Lung microvascular endothelial cell (primary cell): ENCODE measurements at regions not wholly inside any gene's neighbourhood (a gene's known extent, or its start where the extent isn't known, plus 50 kb on each side); places are given as distances from the start of the nearest gene placed in this dataset.

Experiments
- DNase-seq, 2 donors: peaks; one replicate each; pipeline versions ENCODE4 v3.0.0 to v3.0.0-alpha.2; 2010; ENCODE audit warnings: low read depth in 2 of 2

DNA sequence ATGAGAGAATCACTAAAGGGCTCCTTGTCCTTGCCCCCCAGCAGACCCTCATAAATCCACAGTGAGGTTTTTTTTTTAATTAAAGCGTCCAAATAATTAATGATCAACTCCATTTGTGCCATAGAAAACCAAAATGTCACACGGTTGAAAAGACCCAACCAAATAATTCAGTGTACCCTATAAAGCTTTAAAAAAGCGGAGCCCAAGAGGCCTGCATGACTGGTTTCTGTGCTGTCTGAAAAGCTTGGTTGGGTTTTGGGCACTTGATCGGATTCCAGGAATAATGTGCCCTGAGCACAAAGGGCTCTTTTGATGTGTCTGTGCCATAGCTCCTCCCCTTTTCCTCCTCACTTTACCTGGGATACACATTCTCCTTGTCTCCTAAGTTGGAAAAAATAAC lies 523.2 kb downstream of the TNS1 start:
- no peak for DNase-seq

DNA sequence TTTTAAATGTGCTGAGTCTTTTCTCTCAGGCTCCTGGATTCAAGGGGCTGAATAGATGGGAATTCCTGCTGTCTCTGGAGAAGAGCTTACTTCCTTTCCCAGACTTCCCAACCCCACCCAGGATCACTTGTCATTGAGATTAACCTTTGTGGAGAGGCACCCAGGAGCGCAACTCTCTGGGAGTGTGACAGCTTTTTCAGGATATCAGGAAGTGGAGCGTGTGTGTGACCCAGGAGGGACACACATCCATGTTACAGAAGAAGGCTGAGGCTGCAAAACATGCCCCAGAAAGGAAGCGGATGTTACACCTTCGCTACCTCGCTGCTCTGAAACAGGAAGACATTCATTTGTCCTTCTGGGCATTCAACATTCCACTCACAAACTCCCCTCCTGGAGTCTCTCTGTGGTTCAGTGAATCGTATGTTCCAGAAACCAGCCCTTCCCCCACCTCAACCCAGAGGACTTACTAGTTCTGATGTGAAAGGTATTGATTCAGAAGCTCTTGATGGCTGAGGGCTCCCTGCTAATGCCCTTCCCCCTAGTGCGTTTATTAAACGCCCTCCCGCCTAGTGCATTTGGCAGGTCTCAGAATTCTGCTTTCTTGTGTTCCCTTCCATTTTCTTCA lies 523.9 kb downstream of the TNS1 start:
- no peak for DNase-seq

DNA sequence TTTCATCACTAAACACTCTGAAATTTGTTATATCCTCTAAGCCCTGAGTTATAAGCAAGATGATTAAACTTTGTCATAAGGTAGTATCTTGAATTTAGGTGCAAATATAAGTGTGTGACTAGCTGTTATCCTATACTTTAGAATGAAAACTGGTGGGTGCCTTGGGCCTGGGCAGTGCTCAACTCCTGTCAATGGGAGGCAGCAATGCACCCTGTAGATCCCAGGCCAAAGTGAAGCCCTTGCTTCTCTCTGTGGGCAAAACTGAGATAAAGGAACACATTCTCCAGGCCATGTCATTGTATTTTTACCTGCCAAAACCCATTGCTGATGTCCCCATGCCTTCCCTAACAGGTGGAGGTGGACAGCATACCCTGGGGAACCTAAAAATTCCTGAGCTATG lies 525.2 kb downstream of the TNS1 start:
- DNase-seq, result no peak

DNA sequence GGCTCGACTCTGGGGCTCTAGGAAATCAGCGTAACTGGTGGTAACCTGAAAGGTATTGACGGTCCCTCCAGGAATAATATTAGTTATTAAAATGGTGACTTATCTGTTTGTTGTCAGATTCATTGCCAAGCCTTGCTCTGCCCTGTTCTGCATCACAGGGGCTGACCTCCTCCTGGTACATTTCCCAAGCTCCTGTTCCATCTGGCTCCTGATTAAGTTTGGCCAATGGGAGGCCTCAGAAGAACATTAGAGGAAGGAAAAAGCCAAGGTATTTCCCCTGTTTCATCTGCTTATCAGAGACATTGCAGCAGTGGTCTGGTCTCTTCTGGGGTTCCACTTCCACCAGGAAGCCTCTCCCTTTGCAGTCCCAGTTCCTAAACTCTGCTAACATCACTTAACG lies 527.0 kb downstream of the TNS1 start:
- no peak for DNase-seq

DNA sequence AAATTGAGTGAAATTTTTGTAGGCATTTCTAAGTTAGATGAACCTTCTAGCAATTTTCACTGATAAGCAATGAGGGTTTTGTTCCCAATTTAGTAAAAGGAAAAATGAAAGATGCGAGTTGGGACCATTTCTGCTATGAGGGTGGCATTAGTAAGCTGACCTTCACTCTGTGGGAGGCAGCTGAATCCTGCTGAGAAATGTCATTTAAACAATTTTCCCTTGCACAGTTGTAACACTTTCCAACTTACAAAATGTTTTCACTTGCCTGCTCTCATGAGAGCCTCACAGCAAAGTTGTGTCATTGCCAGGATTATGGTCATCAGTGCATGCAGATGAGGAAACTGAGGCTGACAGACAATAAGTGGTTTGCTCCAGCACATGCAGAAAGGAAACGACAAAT lies 527.7 kb downstream of the TNS1 start:
- DNase-seq, result no peak

DNA sequence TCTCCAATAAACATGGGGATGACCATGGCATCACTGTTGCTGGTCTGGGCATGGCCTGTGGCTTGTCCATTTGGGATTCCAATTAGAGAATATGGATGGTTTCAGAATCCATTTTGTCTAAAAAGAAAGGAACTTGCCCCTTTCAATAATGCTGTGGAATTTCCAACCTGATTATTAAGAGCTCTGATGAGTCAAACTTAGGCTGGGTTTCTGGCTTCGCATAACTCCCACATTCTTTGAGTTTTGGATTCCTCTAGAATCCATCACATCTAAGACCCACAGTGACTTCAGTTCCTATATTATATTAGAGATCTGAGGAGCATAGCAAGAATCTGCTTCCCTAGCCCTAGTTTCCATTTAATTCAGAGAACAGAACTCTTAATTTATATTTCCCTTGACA lies 531.5 kb downstream of the TNS1 start:
- DNase-seq, result no peak

DNA sequence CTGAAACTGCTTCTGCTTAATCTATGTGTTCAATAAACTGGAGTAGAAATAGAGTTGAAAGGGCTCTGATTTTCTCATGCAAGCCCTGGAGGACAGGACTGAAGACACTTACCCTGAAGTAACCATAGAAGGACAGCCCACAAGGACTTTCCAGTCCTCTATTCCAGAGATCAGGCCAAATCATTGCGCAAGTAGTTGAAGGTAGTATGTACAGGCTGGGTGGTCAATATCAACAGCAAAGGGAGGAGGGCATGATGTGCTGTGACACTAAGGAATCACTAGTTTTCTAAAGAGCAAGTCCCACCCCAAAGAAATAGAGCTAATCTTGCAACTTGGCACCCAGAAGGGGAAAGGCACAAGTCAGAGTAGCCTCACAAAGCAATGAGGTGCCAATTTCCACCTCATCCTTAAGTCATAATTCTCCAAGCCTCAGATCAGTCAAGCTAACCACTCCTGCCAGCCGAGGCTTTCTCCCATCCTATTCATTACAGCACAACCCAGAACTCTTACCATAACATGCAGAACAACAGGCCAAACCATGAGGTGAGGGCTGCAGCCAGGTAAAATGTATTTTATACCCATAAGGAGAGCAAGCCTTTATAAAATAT lies 533.5 kb downstream of the TNS1 start:
- no peak for DNase-seq

DNA sequence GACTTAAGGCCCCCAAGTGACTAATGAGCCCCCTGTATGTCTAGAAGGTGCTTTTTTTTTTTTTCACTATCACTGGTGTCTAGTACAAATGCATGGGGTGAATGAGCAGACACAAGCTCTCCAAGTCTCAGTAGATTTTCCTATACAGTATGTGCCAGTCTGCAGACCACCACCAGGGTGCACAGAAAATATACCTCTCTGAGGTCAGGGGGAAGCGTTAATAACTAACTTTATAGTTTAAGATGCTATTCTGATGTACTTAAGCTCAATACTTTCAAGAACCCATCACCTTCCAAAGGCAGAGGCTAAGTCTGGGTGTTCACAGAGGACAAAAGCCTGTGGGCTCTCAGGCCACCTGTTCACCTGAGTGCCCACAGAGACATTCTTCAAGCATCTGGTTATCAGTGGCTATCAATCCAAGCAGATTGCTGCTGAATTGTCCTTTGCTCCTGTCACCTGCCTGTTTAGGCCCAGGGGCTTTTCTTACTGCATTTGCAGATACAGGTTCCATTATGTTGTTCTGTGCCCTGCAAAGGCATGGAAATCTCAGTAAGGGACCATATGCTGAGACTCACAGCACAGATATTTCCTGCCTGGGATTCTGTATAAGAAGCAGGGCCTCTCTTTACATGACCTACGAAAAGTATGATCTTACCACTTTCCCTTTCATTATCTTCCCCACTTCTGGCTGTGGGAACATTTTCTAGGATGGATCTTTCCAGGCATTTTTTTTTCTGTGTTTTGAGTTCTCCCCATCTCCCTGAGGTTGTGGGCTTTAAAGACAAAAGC lies 534.6 kb downstream of the TNS1 start:
- DNase-seq, result peak in 1 of 2 donors; percentile 11

DNA sequence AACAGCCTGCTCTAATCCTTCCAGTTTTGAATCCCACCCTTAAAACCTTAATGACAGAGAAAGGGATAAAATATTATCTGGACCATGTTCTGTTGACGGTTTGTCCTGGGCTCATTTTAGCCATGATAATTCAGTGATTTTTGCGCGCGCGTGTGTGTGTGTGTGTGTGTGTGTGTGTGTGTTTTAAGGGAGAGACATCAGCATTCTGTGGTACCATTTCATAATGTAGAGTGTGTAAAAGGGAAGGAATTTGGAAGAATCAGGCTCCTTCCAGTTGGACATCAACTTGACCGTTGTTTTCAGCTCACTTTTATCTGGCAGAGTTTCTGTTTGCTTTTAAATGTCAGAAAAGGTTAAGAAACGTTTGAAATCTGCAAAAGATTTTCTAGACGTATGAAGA lies 535.5 kb downstream of the TNS1 start:
- DNase-seq, result no peak

DNA sequence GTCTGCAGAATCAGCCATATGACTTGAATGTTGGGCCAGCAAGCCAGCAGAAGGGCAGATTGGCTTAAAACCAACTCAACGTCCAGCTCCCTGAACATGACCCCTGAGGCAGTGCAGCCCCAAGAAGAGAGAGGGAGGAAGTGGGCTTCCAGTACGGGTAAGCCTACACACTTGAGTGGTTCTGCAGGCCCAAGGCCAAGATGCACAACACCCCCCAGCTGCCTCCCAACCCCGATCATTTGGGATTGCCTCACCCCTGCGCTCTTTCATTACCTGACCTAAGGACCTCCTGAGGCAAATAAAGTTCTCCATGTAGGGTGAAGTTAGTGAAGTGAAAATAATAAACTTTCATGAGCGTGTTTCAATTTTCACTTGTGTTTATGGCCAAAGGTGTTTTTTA lies 536.0 kb downstream of the TNS1 start:
- no peak for DNase-seq

DNA sequence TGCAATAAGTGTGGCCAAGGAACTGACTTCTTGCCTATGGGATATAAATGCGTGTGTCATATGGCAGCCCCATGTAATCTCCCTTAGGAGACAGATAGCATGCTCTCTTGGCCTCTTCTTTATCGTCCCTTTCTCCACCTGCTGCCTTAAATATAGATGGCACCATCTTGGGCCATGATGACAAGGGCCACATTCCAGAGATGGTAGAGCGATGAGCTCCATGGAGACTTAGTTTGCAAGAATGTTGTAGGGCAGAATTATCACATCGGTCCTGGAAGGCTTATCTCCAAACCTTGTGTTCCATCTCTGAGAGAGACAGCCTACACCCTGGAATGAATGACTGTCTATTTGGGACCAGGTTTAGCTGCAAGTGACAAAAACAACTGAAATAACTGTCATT lies 536.7 kb downstream of the TNS1 start:
- DNase-seq, result no peak

DNA sequence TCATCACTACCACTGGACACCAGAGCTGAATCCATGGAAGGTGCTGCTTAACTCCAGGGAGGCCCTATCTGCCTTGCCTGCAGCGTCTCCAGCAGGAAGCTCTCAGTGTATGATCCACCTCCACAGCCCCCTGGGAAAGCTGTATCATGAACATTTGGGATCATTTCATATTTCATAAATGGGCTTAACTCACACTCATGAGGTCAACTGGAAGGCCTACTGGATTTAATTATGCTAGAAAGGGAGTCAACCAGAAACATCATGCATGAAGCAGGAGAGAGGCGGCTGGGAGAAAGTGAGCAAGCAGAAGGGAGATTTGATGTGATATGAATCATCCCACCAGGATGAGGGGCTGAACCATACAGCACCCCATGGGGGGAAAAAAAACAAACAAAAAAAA lies 537.7 kb downstream of the TNS1 start:
- DNase-seq, result no peak

DNA sequence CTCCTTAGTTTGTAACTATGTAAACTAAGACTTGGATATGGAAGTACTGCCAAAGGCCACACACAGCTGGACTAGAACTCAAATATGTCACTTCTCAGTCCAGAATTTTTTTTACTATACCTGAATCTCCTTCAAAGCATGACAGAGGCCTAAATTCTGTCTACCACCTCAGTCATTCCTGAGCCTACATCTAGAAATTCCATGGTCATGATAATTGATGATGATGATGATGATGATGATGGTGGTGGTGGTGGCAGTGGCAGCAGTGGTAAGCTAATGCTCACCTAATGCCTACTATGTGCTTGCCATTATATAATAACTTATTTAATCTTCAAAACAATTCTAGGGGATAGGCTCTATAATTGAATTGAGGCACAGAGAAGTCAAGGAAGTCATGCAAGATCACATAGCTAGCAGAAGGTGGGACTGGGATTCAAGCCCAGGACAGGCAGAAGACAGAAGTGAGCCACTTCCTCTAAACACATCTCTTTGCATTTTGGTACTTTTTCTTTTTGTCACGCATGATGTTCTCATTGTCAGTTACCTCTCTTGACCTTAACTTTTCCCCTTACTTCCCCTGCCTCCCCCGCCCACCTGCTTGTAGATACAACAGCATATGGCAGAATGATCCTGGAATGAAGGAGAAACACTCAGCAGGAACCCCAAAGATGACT lies 539.3 kb downstream of the TNS1 start:
- DNase-seq, result no peak

DNA sequence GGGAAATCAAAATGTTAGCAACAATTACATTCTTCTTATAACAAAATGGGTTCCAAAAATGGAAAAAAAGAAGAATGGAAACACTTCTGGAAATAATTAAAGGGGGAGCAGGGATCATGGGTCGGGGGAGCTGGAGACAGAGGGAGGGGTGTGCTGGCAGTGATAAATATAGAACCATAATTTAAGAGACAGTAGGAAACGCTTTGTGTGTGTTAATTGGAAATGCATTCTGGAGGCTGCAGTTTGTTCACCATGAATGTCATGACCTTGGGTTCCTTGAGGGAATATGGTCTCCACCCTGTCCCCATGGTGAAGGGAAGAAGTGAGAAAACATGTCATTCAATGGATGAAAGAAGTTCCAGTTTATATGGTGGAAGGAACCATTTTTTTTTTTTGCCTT lies 540.7 kb downstream of the TNS1 start:
- DNase-seq, result no peak

DNA sequence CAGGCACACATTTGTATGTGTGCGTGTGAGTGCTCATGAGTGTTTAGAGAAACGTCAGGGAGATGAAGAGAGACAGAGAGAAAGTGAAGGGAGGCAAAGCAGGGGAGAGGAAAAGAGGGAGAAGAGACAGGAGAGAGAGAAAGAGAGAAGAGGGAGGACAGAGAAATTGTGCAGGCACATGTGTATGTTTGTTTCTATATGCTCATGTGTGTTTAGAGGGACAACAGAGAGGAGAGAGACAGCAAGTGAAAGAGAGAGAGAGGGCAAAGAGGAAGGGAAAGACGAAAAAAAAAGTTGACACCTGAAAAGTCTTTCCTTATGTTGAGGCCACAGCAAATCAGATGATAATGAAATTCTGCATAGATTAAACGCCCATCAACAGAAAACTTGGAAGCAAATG lies 541.1 kb downstream of the TNS1 start:
- DNase-seq, result no peak

DNA sequence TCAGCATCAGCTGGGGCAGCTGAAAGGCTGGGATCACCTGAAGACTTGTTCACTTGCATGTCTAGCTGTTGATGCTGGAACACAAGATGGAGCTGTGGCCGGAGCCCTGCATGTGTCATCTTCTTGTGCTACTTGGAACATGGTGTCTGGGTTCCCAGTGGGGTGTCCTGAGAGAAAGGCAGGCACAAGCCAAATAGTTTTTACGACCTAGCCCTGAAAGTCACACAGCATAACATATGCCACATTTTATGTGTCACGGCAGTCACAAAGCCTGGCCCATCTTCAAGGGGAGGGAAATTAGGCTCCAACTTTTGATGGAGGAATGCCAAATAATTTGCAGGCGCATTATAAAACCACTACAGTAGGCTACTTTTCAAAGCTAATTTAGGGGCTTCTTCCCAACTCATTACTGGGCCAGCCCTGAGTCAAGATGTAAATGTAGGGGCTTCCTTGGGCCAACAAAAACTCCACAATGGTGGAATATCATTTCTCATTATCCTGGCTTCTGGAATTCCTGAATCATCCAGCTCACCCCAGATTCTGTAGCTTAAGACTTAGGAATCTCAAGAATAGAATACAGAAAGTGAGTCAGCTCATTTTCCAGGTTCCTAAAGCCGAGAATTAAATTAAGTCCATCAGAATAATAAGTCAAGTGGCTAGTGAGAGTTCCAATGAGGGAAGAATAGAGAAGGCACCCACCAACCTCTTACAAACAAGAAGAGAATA lies 543.0 kb downstream of the TNS1 start:
- DNase-seq, result no peak

DNA sequence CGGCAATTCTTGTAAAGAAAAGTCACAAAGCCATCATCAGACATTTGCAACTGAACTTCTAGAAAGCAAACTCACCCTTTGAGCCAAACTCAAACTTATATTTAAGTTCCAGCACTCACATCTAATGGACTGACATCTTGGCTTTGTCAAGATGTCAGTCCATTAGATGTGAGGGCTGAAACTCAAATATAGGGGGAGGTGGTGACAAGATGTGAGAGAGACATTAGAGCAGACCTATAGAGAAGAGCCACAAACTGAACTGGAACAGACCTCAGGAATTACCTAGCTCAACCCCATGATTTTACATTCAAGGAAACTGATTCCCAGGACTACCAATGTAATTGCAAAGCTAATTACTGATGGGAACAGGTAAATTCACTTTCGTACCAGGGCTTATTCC lies 543.8 kb downstream of the TNS1 start:
- DNase-seq, result no peak

DNA sequence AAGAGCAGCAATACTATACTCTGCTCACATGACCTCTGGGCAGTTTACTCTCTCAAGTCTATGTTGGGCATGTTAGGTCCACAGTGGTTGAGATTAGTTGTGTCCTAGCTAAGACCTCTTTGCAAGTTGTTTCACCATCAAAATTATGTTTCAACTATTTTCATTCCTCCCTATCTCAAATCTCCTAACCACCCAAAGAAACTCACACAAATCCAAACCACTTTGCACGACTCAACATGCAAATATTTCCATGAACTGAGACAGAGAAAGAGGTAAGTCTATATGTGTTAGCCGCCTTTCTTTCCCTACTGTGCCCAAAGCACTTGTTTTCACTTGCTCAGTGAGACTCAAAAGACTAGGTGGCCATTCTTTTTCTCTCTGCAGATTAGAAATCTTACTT lies 546.8 kb downstream of the TNS1 start:
- DNase-seq, result no peak

DNA sequence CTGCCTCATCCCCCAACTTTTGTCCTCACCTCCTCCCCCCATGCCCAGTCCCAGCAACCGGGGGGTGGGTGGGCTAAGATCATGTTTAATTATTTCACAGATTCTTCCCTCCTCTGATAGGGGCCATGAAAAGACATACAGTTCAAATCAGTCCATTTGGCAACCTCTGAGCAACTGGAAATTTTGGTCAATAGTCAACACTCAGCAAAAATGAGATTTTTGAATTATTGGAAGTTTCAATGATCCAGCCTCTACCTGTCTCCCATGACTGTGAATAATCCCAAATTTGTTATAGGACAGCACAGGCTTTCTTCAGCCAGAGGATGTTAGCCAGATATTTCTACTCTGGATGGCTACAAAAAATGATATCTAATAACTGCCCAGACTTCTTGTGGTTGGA lies 549.9 kb downstream of the TNS1 start:
- DNase-seq, result no peak

DNA sequence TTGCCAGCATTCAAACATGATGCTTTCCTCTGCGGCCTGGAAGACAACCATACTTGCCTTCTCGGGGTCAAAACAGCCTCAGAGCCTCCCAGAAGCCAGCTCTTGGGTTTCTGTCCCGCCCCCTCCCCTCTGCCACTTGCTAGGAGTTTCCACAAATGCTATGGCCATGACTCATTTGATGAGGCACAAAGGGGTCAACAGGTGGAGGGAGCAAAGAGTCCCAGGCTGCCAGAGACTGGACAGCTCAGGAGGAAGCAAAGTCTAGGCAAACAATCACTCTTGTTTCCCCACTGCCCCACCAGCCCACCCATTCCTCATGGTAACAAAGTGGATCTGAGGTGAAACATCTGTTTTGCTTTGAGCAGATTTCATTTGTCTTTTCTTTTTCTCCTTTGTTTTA lies 551.1 kb downstream of the TNS1 start:
- DNase-seq, result peak in 1 of 2 donors; percentile 60

DNA sequence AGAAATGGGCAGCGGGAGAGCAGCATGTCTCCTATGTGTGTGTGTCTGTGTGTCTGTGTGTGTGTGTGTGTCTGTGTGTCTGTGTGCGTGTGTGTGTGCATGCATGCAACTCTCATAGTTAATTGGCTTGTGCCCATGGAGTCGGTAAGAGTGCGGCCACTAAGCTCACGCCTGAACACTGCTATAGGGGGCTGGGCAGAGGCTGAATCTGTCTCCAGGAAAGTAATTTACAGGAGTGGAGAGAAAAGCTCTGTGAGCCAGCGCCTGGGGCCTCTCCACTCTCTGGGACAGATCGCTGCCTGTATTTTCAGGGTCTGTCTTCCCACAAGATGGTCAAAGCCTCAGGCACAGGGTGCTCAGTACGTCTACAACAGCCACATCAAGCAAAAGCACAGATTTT lies 553.4 kb downstream of the TNS1 start:
- DNase-seq, result no peak

DNA sequence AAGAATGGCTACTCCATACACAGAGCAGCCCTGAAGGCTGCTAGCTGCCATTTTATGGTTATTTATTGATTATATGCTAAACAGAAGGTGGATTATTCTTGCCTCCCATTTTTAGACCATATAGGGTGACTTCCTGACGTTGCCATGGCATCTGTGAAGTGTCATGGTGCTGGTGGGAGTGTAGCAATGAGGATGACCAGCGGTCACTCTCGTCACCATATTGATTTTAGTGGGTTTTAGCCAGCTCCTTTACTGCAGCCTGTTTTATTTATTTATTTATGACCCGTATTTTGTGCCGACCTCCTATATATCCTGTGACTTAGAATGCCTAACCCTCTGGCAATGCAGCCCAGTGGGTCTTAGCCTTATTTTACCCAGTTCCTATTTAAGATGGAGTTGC lies 553.9 kb downstream of the TNS1 start:
- no peak for DNase-seq
